GM21423 (cell line): ENCODE measurements at regions not wholly inside any gene's neighbourhood (a gene's known extent, or its start where the extent isn't known, plus 50 kb on each side); places are given as distances from the start of the nearest gene placed in this dataset.
"Not testable (repeated sequence)": the region's sequence is repeated elsewhere in the genome, so short reads cannot be mapped to it uniquely, and the experiment has no call there.

ENCODE experiments used
- ATAC-seq: cut with Tn5 transposase; IDR thresholded peaks from one replicate; pipeline ENCODE4 v1.9.1; 2021; ENCODE audit warnings: mild to moderate bottlenecking, moderate library complexity; ENCODE audit not compliant: unreplicated experiment

GRCh38 chr7:19963695-19964094, 190.3 kb upstream of the TMEM196 start:
- ATAC-seq = no peak

DNA sequence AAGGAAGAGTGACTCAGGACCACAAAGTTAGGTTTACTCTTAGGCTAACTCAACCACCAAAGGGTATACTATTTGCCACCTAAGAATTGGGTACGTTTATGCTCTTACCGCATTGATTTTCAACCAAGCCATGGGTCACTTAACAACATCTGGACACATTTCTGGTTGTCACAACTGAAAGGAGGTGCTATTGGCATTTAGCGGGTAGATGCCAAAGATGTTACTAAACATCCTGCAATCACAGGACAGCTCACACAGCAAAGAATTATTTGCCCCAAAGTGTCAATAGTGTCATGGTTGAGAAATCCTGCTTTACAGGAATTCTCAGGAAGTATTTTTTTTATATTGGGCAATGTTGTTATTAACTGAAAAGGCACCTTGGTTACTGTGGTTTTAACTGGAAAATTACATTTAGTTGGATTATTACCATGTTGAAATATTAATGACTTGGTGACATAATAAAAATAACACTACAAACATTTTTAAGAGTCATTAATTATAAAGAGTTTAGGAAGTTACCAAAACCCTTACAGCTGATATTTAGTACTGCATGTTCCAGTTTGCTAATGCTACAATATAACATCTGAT, 185.0 kb upstream of the TMEM196 start:
- no peak for ATAC-seq

- no peak for ATAC-seq
Measured at GRCh38 chr7:19957664-19958063, 184.2 kb upstream of the TMEM196 start.

DNA sequence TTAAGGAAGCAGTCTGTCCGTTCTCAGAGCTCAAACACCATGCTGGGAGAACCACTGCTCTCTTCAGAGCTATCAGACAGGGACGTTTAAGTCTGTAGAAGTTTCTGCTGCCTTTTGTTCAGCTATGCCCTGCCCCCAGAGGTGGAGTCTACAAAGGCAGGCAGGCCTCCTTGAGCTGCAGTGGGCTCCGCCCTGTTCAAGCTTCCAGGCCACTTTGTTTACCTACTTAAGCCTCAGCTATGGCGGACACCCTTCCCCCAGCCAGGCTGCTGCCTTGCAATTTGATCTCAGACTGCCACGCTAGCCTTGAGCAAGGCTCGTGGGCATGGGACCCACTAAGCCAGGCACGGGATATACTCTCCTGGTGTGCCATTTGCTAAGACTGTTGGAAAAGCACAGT, 180.7 kb upstream of the TMEM196 start:
- not testable (repeated sequence) for ATAC-seq

GRCh38 chr7:19953411-19953810, 180.0 kb upstream of the TMEM196 start:
- ATAC-seq = not testable (repeated sequence)

GRCh38 chr7:19948160-19948559, 174.7 kb upstream of the TMEM196 start:
- no peak for ATAC-seq

GRCh38 chr7:19944363-19945120, 171.1 kb upstream of the TMEM196 start:
- no peak for ATAC-seq

GRCh38 chr7:19939746-19940145, 166.3 kb upstream of the TMEM196 start:
- no peak for ATAC-seq

DNA sequence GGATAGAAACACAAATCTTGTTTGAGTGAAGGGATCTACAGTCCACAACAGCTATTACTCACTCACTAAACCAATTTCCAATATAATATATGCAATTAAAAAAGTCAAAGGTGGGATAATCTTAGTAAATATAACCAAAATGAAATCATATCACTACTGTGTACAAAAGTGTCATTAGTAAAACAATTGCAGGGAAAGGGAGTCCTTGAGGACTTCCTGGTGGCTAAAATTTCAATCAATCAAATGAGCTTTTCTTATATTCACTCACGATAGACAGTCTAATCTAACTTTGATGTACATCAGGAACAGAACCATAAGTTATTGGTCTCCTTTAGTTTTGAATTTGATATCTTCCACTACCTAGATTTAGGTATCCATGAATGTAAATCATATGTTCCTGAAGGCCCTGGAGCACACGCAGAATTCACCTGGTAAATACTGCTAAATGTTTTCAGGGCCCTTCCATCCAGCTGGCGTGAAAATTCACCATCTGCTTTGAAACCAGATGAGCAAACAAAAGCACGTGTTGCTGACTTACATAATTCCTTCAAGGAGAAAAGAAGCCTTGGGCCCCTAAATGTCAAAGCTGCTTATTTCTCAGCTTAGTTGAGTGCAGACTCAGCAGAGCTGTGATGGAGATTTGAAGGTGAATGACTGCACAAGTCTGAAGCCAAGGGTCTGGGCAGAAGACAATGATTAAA, 159.3 kb upstream of the TMEM196 start:
- ATAC-seq = no peak

- no peak for ATAC-seq
Measured at GRCh38 chr7:19930851-19931250, 157.4 kb upstream of the TMEM196 start.

DNA sequence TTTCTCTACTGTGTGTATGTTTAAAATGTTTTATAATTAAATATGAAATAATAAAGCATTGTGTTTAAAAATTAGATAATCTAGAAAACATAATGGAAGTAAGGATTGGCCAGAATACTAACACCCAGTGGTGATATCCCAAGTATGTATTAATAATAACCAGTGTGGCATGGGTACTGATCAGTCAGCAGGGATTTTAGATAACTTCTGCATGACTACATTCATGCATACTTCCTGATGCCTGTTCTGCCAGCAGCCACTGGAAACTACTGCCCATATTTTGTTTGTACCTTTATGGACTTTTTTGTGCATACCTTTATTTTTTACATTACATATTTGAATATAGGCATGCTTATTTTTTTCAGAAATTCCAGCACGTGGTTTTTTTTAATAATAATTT, 156.6 kb upstream of the TMEM196 start:
- ATAC-seq = no peak

DNA sequence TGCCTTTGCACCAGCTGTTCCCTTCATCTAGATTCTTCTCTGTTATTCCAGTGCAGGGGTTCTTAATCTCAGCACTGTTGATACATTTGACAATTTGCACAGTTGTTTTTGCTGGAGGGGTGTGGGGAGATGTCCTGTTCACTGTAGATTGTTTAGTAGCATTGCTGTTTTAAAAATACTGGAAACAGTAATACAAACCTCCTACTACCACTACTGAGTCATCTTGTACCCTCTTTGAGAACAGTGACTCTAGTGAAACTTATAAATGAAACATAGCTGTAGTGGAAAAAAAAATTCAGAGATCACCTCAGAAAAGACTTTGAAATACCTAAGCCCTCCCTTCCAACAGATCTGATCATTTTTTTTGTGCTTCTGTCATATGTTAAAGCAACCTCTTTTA, 154.8 kb upstream of the TMEM196 start:
- ATAC-seq = peak; percentile 88

- no peak for ATAC-seq
Measured at GRCh38 chr7:19920705-19921104, 147.3 kb upstream of the TMEM196 start.

- ATAC-seq = no peak
Measured at GRCh38 chr7:19920166-19920565, 146.7 kb upstream of the TMEM196 start.

GRCh38 chr7:19919261-19920095, 146.1 kb upstream of the TMEM196 start:
- no peak for ATAC-seq

GRCh38 chr7:19916046-19916445, 142.6 kb upstream of the TMEM196 start:
- no peak for ATAC-seq

GRCh38 chr7:19915596-19915995, 142.2 kb upstream of the TMEM196 start:
- no peak for ATAC-seq

GRCh38 chr7:19914866-19915265, 141.4 kb upstream of the TMEM196 start:
- no peak for ATAC-seq

GRCh38 chr7:19900118-19900517, 126.7 kb upstream of the TMEM196 start:
- no peak for ATAC-seq

GRCh38 chr7:19899529-19899928, 126.1 kb upstream of the TMEM196 start:
- ATAC-seq = no peak

- not testable (repeated sequence) for ATAC-seq
Measured at GRCh38 chr7:19882893-19883292, 109.5 kb upstream of the TMEM196 start.
